Esophagus squamous epithelium (tissue), 5 donors: ENCODE measurements at regions not wholly inside any gene's neighbourhood (a gene's known extent, or its start where the extent isn't known, plus 50 kb on each side); places are given as distances from the start of the nearest gene placed in this dataset.

Experiments used
- DNase-seq: peaks from one replicate; lab custom pipeline; 2025; lab: John Stamatoyannopoulos, UW
- H3K27ac ChIP-seq, 4 donors: fragments of 200-600 bp; sonication (generic); one replicate each; pipeline ENCODE4 v1.5.1; 2016 to 2019; ENCODE audit warnings: mild to moderate bottlenecking in 1 of 4
- H3K27me3 ChIP-seq, 4 donors: fragments of 200-600 bp; sonication (generic); 1 replicate in 3 of 4; 2 replicates in 1 of 4; pipeline versions ENCODE4 v1.5.1 to v1.6.0; 2017 to 2021; ENCODE audit warnings: antibody characterized with exemption in 1 of 4
- H3K36me3 ChIP-seq, 3 donors: fragments of 200-600 bp; sonication (generic); one replicate each; pipeline ENCODE4 v1.5.1; 2016 to 2019
- H3K4me1 ChIP-seq, 3 donors: fragments of 200-600 bp; sonication (generic); one replicate each; pipeline ENCODE4 v1.5.1; 2017 to 2019
- H3K4me3 ChIP-seq, 4 donors: fragments of 200-600 bp; sonication (generic); 1 replicate in 3 of 4; 2 replicates in 1 of 4; pipeline ENCODE4 v1.5.1; 2016 to 2019; ENCODE audit warnings: mild to moderate bottlenecking in 2 of 4, moderate library complexity in 1 of 4
- H3K9me3 ChIP-seq, 3 donors: fragments of 200-600 bp; sonication (generic); one replicate each; pipeline ENCODE4 v1.5.1; 2016 to 2019
- CTCF ChIP-seq, 6 experiments: fragments of 450-650 bp in 4 of 6; fragments of 200-600 bp in 2 of 6; sonication (generic) in 2 of 6; IDR thresholded peaks; one replicate each; pipeline ENCODE4 v1.5.1; 2016 to 2019; ENCODE audit warnings: antibody characterized with exemption in 6 of 6, mild to moderate bottlenecking in 4 of 6, moderate library complexity in 4 of 6
- POLR2A ChIP-seq, 4 donors: fragments of 450-650 bp; IDR thresholded peaks; one replicate each; pipeline ENCODE4 v1.6.1; 2017; ENCODE audit warnings: antibody characterized with exemption in 4 of 4, mild to moderate bottlenecking in 4 of 4, moderate library complexity in 3 of 4
- WGBS, 2 donors: methylation state at CpG; one replicate each; pipeline ENCODE4 v1.1.5; 2018; 5-methylcytosine and 5-hydroxymethylcytosine counted together
- intact Hi-C: fragments of 100-400 bp; cut with DNase I; formaldehyde crosslinking; loops from one replicate; pipeline ENCODE4 v1.15.0; 2022
- donor health status: DM: yes; HTN: yes; CAD: no.

DNA sequence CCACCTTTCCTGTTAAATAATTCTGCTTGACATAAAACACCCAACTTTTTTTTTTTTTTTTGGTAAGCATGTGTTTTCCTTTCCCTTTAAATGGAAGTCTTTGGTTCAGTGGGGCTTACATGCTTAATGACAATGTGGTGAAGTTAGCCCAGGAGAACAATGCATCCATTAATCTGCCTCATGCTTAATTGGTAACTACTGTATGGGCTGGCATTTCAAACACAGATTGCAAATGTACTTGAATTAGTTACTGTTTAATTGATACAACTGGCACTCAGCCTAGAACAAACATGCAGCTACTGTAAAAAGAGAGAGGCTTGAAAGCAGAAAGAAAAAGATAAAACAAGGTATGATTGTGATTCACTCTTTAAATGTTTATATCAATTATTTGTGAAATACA is 483.6 kb upstream of the NOX3 start:
- Histone ChIP-seq H3K9me3 (no peaks in the 10 kb centered on the region), H3K36me3 (no peaks in the 10 kb centered on the region), H3K27me3 (no peaks in the 10 kb centered on the region), H3K27ac (no peak overlapping the region), H3K4me3 (no peak overlapping the region), H3K4me1 (no peaks in the 10 kb centered on the region)
- TF ChIP-seq POLR2A (IDR thresholded peaks at IDR 0.05) (no peak), CTCF (IDR thresholded peaks at IDR 0.05) (no peak)
- intact Hi-C loops: no loop called here
- DNase-seq: no peak

GRCh38 chr6:155936551-155936950 is 480.9 kb upstream of the NOX3 start:
- Histone ChIP-seq H3K36me3 (no peaks in the 10 kb centered on the region), H3K27me3 (no peaks in the 10 kb centered on the region), H3K4me3 (no peak overlapping the region), H3K4me1 (no peaks in the 10 kb centered on the region), H3K9me3 (no peaks in the 10 kb centered on the region), H3K27ac (no peak overlapping the region)
- 69 to 72% methylated on average over 5 of the region's 5 CpGs for WGBS, 2 donors
- no peak for DNase-seq
- intact Hi-C loops: no loop called here
- TF ChIP-seq CTCF (IDR thresholded peaks at IDR 0.05): no peak
- TF ChIP-seq POLR2A (IDR thresholded peaks at IDR 0.05): no peak

GRCh38 chr6:155936127-155936526 is 480.5 kb upstream of the NOX3 start:
- 71 to 75% methylated on average over 5 of the region's 5 CpGs for WGBS, 2 donors
- Histone ChIP-seq H3K9me3 (no peaks in the 10 kb centered on the region), H3K4me1 (no peaks in the 10 kb centered on the region), H3K4me3 (no peak overlapping the region), H3K36me3 (no peaks in the 10 kb centered on the region), H3K27me3 (no peaks in the 10 kb centered on the region), H3K27ac (no peak overlapping the region)
- intact Hi-C loops: no loop called here
- no peak for DNase-seq
- TF ChIP-seq CTCF (IDR thresholded peaks at IDR 0.05) (no peak), POLR2A (IDR thresholded peaks at IDR 0.05) (no peak)

DNA sequence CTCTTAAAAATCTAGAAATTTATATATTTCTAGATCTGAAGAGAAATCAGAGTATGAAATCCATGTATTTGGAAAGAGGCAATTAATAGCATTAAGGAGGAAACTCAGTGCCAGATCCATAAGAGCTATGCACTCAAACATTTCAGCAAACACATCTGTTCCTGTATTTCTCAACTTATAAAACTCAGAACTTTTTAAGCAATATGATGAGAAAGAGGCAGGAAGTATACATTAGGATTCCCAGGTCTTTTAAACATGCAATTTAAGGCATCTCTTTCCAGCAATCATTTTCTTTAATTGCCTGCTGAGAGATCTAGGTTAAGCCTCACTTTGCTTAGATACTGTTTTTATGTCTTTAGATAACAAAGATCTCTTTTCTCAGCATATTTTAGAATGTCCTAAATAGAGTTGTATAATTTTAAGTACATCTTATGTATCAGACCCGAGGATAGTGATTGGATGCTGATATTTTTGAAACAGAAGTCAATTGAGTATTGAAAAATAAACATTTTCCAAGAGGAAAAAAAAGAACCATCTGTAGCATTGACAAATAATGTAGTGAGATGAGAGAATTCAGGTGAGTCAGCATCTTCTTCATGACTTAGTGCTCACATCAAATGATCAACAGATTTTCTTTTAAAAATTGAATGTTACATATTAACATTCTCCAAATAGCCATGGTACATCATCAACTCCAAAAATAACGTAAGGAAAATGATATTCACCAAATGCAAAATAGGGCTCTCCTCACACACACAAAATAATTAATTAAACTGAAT is 461.4 kb upstream of the NOX3 start:
- DNase-seq: no peak
- Histone ChIP-seq H3K27me3 (no peaks in the 10 kb centered on the region), H3K27ac (no peak overlapping the region), H3K4me3 (no peak overlapping the region), H3K36me3 (no peaks in the 10 kb centered on the region), H3K4me1 (no peaks in the 10 kb centered on the region), H3K9me3 (no peaks in the 10 kb centered on the region)
- intact Hi-C loops: no loop called here
- WGBS, 2 donors: 66 to 72% methylated on average over 2 of the region's 2 CpGs
- TF ChIP-seq POLR2A (IDR thresholded peaks at IDR 0.05): no peak
- TF ChIP-seq CTCF (IDR thresholded peaks at IDR 0.05): no peak

DNA sequence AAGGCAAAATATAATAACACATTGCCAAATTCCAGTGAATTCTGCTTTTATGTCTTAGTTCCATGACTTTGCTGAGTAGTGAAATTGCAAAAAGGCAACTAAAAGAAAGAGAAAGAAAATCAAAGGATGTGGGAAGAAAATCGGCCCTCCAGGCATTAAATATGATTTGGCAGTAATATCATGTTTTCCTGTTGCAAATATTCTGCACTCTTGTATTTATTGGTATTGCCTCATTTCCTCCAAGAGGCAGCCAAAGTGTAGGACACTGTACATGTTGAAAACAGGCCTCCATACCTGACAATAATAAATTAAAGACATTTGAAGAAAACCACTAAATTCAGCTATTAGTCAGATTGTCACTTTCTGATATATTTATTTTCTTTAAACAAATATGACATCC is 460.0 kb upstream of the NOX3 start:
- Histone ChIP-seq H3K9me3 (no peaks in the 10 kb centered on the region), H3K27ac (no peak overlapping the region), H3K4me1 (no peaks in the 10 kb centered on the region), H3K36me3 (no peaks in the 10 kb centered on the region), H3K4me3 (no peak overlapping the region), H3K27me3 (no peaks in the 10 kb centered on the region)
- intact Hi-C loops: no loop called here
- 17 to 29% methylated on average over 1 of the region's 1 CpG for WGBS, 2 donors
- DNase-seq: no peak
- TF ChIP-seq CTCF (IDR thresholded peaks at IDR 0.05) (no peak), POLR2A (IDR thresholded peaks at IDR 0.05) (no peak)
